ENCODE measurements at regions not wholly inside any gene's neighbourhood (a gene's known extent, or its start where the extent isn't known, plus 50 kb on each side); places are given as distances from the start of the nearest gene placed in this dataset.

GRCh38 chr5:68930139-68930538 lies 163.7 kb upstream of the SLC30A5 start:
- Histone ChIP-seq H3K36me3 (ENCODE audit: control insufficient read depth in 4 of 4, insufficient read depth in 4 of 4, low read length in 3 of 4) (no peaks in the 10 kb centered on the region), H3K4me3 (ENCODE audit: control insufficient read depth in 1 of 7, extremely low read depth in 1 of 7, insufficient read depth in 4 of 7, low read depth in 2 of 7, low read length in 6 of 7) (no peak overlapping the region), H3K27me3 (replicated peaks in 2 of 5; ENCODE audit: control insufficient read depth in 4 of 5, insufficient read depth in 5 of 5, low read length in 4 of 5) (peaks cover 0 to 3% (median 0%) of the 10 kb centered on the region in 5 experiments), H3K27ac (ENCODE audit: insufficient read depth in 1 of 2, low read depth in 1 of 2, low read length in 2 of 2, poor library complexity in 1 of 2, severe bottlenecking in 2 of 2) (no peak overlapping the region), H3K4me1 (ENCODE audit: control extremely low read depth in 1 of 4, control insufficient read depth in 4 of 4, insufficient read depth in 4 of 4, low read length in 3 of 4) (no peaks in the 10 kb centered on the region), H3K9me3 (ENCODE audit: control extremely low read depth in 1 of 5, control insufficient read depth in 4 of 5, insufficient read depth in 2 of 5, low read depth in 1 of 5, low read length in 4 of 5) (peaks cover 0 to 43% (median 12%) of the 10 kb centered on the region in 5 experiments)
- CTCF ChIA-PET: no interaction called here
- POLR2A ChIA-PET: no interaction called here
- DNase-seq: no peak
- WGBS (ENCODE audit: insufficient coverage): 98% methylated on average over 4 of the region's 5 CpGs

DNA sequence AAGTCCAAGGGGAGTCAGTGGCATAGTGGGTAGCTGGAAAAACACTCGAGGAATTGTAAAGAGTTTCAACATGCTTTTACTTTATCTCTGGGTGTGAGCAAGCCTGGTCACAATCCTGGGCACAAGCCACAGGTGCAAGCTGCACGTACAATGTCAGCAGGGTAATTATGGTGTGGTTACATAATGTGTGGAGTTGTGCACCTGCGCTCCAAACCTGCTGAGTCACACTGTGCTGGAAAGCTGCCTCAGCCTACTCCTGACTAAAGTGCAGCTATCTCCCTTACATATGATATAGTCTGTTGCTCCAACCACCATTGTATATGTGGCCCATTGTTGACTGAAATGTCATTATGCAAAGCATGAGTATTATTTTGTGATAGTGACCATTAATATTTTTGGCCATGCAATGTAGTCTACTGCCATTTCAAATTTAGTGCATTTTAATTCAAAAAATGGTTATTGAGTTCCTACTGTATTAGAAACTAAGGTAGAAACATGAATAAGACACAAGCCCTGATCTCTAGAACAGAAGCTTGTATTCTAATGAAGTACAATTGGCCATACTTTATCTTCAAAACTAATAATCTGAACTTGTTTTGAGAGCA lies 160.9 kb upstream of the SLC30A5 start:
- DNase-seq: peak; percentile 34 to 70 (median 62)
- Histone ChIP-seq H3K27ac (ENCODE audit: insufficient read depth in 1 of 2, low read depth in 1 of 2, low read length in 2 of 2, poor library complexity in 1 of 2, severe bottlenecking in 2 of 2) (no peak overlapping the region), H3K36me3 (ENCODE audit: control insufficient read depth in 4 of 4, insufficient read depth in 4 of 4, low read length in 3 of 4) (no peaks in the 10 kb centered on the region), H3K4me1 (ENCODE audit: control extremely low read depth in 1 of 4, control insufficient read depth in 4 of 4, insufficient read depth in 4 of 4, low read length in 3 of 4) (no peaks in the 10 kb centered on the region), H3K4me3 (ENCODE audit: control insufficient read depth in 1 of 7, extremely low read depth in 1 of 7, insufficient read depth in 4 of 7, low read depth in 2 of 7, low read length in 6 of 7) (no peak overlapping the region), H3K27me3 (replicated peaks in 2 of 5; ENCODE audit: control insufficient read depth in 4 of 5, insufficient read depth in 5 of 5, low read length in 4 of 5) (no peaks in the 10 kb centered on the region), H3K9me3 (ENCODE audit: control extremely low read depth in 1 of 5, control insufficient read depth in 4 of 5, insufficient read depth in 2 of 5, low read depth in 1 of 5, low read length in 4 of 5) (peaks cover 0 to 42% (median 12%) of the 10 kb centered on the region in 5 experiments)
- CTCF ChIA-PET: interaction anchor here (1.1 kb wide), 1 partner anchor 18 kb away, joined by 3 read pairs; no protein-coding TSS in a partner anchor
- POLR2A ChIA-PET: no interaction called here
- 98% methylated on average over 3 of the region's 3 CpGs for WGBS (ENCODE audit: insufficient coverage)

DNA sequence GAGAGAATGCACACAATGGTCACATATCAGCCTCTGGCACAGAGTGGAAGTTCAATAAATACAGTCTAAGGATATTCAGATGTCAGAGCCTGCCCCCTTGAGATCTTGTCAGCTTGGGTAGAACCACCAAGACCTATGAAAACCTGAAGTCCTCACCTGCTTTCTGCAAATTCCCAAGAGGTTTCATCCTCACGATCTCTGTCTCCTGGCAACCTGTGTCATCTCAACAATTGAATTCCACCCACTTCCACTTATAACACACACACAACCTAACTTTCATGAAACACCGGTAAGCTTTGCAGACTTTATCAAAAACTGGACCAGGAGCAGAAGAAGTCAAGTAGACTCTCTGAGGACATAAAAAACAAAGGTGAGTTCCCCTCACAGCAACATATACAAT lies 151.6 kb upstream of the SLC30A5 start:
- CTCF ChIA-PET: no interaction called here
- no peaks in the 10 kb centered on the region for H3K4me1 ChIP-seq (ENCODE audit: control extremely low read depth in 1 of 4, control insufficient read depth in 4 of 4, insufficient read depth in 4 of 4, low read length in 3 of 4)
- no peaks in the 10 kb centered on the region for H3K36me3 ChIP-seq (ENCODE audit: control insufficient read depth in 4 of 4, insufficient read depth in 4 of 4, low read length in 3 of 4)
- POLR2A ChIA-PET: no interaction called here
- DNase-seq: no peak
- H3K4me3 ChIP-seq (ENCODE audit: control insufficient read depth in 1 of 7, extremely low read depth in 1 of 7, insufficient read depth in 4 of 7, low read depth in 2 of 7, low read length in 6 of 7): no peak overlapping the region
- 100% methylated on average over 2 of the region's 2 CpGs for WGBS (ENCODE audit: insufficient coverage)
- peaks cover 0 to 8% (median 2%) of the 10 kb centered on the region in 5 experiments for H3K9me3 ChIP-seq (ENCODE audit: control extremely low read depth in 1 of 5, control insufficient read depth in 4 of 5, insufficient read depth in 2 of 5, low read depth in 1 of 5, low read length in 4 of 5)
- no peaks in the 10 kb centered on the region for H3K27me3 ChIP-seq (replicated peaks in 2 of 5; ENCODE audit: control insufficient read depth in 4 of 5, insufficient read depth in 5 of 5, low read length in 4 of 5)
- H3K27ac ChIP-seq (ENCODE audit: insufficient read depth in 1 of 2, low read depth in 1 of 2, low read length in 2 of 2, poor library complexity in 1 of 2, severe bottlenecking in 2 of 2): no peak overlapping the region

GRCh38 chr5:68946728-68947127 lies 147.1 kb upstream of the SLC30A5 start:
- ChIA-PET POLR2A (no interaction called here), CTCF (no interaction called here)
- Histone ChIP-seq H3K27ac (ENCODE audit: insufficient read depth in 1 of 2, low read depth in 1 of 2, low read length in 2 of 2, poor library complexity in 1 of 2, severe bottlenecking in 2 of 2) (no peak overlapping the region), H3K27me3 (replicated peaks in 2 of 5; ENCODE audit: control insufficient read depth in 4 of 5, insufficient read depth in 5 of 5, low read length in 4 of 5) (peaks cover 0 to 9% (median 0%) of the 10 kb centered on the region in 5 experiments), H3K36me3 (ENCODE audit: control insufficient read depth in 4 of 4, insufficient read depth in 4 of 4, low read length in 3 of 4) (no peaks in the 10 kb centered on the region), H3K9me3 (ENCODE audit: control extremely low read depth in 1 of 5, control insufficient read depth in 4 of 5, insufficient read depth in 2 of 5, low read depth in 1 of 5, low read length in 4 of 5) (peaks cover 0 to 1% (median 0%) of the 10 kb centered on the region in 5 experiments), H3K4me3 (ENCODE audit: control insufficient read depth in 1 of 7, extremely low read depth in 1 of 7, insufficient read depth in 4 of 7, low read depth in 2 of 7, low read length in 6 of 7) (no peak overlapping the region), H3K4me1 (ENCODE audit: control extremely low read depth in 1 of 4, control insufficient read depth in 4 of 4, insufficient read depth in 4 of 4, low read length in 3 of 4) (no peaks in the 10 kb centered on the region)
- WGBS (ENCODE audit: insufficient coverage): 100% methylated on average over 3 of the region's 3 CpGs
- no peak for DNase-seq

GRCh38 chr5:68947986-68948385 lies 145.8 kb upstream of the SLC30A5 start:
- CTCF ChIA-PET: no interaction called here
- Histone ChIP-seq H3K36me3 (ENCODE audit: control insufficient read depth in 4 of 4, insufficient read depth in 4 of 4, low read length in 3 of 4) (no peaks in the 10 kb centered on the region), H3K27ac (ENCODE audit: insufficient read depth in 1 of 2, low read depth in 1 of 2, low read length in 2 of 2, poor library complexity in 1 of 2, severe bottlenecking in 2 of 2) (no peak overlapping the region), H3K27me3 (replicated peaks in 2 of 5; ENCODE audit: control insufficient read depth in 4 of 5, insufficient read depth in 5 of 5, low read length in 4 of 5) (peaks cover 0 to 9% (median 0%) of the 10 kb centered on the region in 5 experiments), H3K4me1 (ENCODE audit: control extremely low read depth in 1 of 4, control insufficient read depth in 4 of 4, insufficient read depth in 4 of 4, low read length in 3 of 4) (no peaks in the 10 kb centered on the region), H3K9me3 (ENCODE audit: control extremely low read depth in 1 of 5, control insufficient read depth in 4 of 5, insufficient read depth in 2 of 5, low read depth in 1 of 5, low read length in 4 of 5) (peaks cover 0 to 1% (median 0%) of the 10 kb centered on the region in 5 experiments), H3K4me3 (ENCODE audit: control insufficient read depth in 1 of 7, extremely low read depth in 1 of 7, insufficient read depth in 4 of 7, low read depth in 2 of 7, low read length in 6 of 7) (no peak overlapping the region)
- no peak for DNase-seq
- WGBS (ENCODE audit: insufficient coverage): 100% methylated on average over 1 of the region's 2 CpGs
- POLR2A ChIA-PET: no interaction called here

DNA sequence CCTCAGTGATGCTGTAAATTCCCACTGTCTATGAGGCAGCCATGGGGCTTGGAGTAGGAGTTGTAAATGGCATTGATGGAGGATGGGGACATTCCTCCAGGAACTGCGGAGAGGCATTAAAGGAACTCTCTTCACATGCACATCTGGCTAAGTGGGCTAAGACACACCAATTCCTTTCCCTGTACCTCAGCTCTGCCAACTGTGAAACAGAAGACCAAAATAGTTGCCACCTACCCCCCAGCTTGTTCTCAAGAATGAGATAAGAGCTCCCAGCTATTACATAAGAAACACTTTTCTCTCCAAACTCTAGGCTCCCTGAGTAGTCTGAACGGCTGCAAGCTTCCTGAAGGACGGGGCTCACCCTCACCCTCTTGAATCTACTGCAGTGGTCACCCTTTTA lies 144.6 kb upstream of the SLC30A5 start:
- Histone ChIP-seq H3K9me3 (ENCODE audit: control extremely low read depth in 1 of 5, control insufficient read depth in 4 of 5, insufficient read depth in 2 of 5, low read depth in 1 of 5, low read length in 4 of 5) (no peaks in the 10 kb centered on the region), H3K36me3 (ENCODE audit: control insufficient read depth in 4 of 4, insufficient read depth in 4 of 4, low read length in 3 of 4) (no peaks in the 10 kb centered on the region), H3K27me3 (replicated peaks in 2 of 5; ENCODE audit: control insufficient read depth in 4 of 5, insufficient read depth in 5 of 5, low read length in 4 of 5) (peaks cover 0 to 9% (median 0%) of the 10 kb centered on the region in 5 experiments), H3K4me3 (ENCODE audit: control insufficient read depth in 1 of 7, extremely low read depth in 1 of 7, insufficient read depth in 4 of 7, low read depth in 2 of 7, low read length in 6 of 7) (no peak overlapping the region), H3K4me1 (ENCODE audit: control extremely low read depth in 1 of 4, control insufficient read depth in 4 of 4, insufficient read depth in 4 of 4, low read length in 3 of 4) (no peaks in the 10 kb centered on the region), H3K27ac (ENCODE audit: insufficient read depth in 1 of 2, low read depth in 1 of 2, low read length in 2 of 2, poor library complexity in 1 of 2, severe bottlenecking in 2 of 2) (no peak overlapping the region)
- ChIA-PET CTCF (no interaction called here), POLR2A (no interaction called here)
- DNase-seq: no peak
- 80% methylated on average over 3 of the region's 3 CpGs for WGBS (ENCODE audit: insufficient coverage)

DNA sequence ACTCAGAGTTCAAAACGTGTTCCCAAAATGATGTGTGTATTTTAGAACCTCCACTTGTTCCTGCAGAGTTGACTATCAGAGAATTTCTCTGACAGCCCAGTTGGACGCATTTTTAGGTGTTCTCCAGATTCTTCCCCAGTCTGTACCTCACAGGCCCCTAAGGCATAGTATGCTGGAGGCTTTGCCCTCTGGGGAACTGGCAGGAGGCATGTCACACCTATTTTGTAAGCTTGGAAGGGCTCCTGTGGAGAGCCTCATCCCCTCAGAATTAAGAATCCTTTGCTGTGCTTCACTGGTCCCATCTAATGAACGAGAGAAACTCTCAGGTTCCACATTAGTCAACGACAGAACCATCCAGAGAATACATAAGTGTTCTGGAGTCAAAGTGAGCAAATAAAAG lies 144.1 kb upstream of the SLC30A5 start:
- Histone ChIP-seq H3K4me3 (ENCODE audit: control insufficient read depth in 1 of 7, extremely low read depth in 1 of 7, insufficient read depth in 4 of 7, low read depth in 2 of 7, low read length in 6 of 7) (no peak overlapping the region), H3K36me3 (ENCODE audit: control insufficient read depth in 4 of 4, insufficient read depth in 4 of 4, low read length in 3 of 4) (no peaks in the 10 kb centered on the region), H3K4me1 (ENCODE audit: control extremely low read depth in 1 of 4, control insufficient read depth in 4 of 4, insufficient read depth in 4 of 4, low read length in 3 of 4) (no peaks in the 10 kb centered on the region), H3K9me3 (ENCODE audit: control extremely low read depth in 1 of 5, control insufficient read depth in 4 of 5, insufficient read depth in 2 of 5, low read depth in 1 of 5, low read length in 4 of 5) (no peaks in the 10 kb centered on the region), H3K27ac (ENCODE audit: insufficient read depth in 1 of 2, low read depth in 1 of 2, low read length in 2 of 2, poor library complexity in 1 of 2, severe bottlenecking in 2 of 2) (no peak overlapping the region), H3K27me3 (replicated peaks in 2 of 5; ENCODE audit: control insufficient read depth in 4 of 5, insufficient read depth in 5 of 5, low read length in 4 of 5) (peaks cover 0 to 9% (median 0%) of the 10 kb centered on the region in 5 experiments)
- WGBS (ENCODE audit: insufficient coverage): 87% methylated on average over 2 of the region's 4 CpGs
- POLR2A ChIA-PET: no interaction called here
- CTCF ChIA-PET: no interaction called here
- no peak for DNase-seq

All from common myeloid progenitor, CD34-positive (primary cell).